Loucy (cell line): ENCODE measurements at regions not wholly inside any gene's neighbourhood (a gene's known extent, or its start where the extent isn't known, plus 50 kb on each side); places are given as distances from the start of the nearest gene placed in this dataset.

Source experiments
- H2AFZ ChIP-seq: fragments of 200-600 bp; sonication (generic); 2 replicates; pipeline ENCODE4 v1.6.0; 2016; ENCODE audit warnings: antibody characterized with exemption, mild to moderate bottlenecking, low read length, moderate library complexity
- H3F3A ChIP-seq: fragments of 200-600 bp; 2 replicates; pipeline ENCODE4 v1.6.0; 2016; ENCODE audit warnings: antibody characterized with exemption, low read depth, mild to moderate bottlenecking
- H3K27me3 ChIP-seq: fragments of 200-600 bp; sonication (generic); 2 replicates; pipeline ENCODE4 v1.6.1; 2014; ENCODE audit warnings: low read length, mild to moderate bottlenecking; ENCODE audit not compliant: insufficient read depth, poor library complexity, severe bottlenecking
- H3K36me3 ChIP-seq: fragments of 200-600 bp; sonication (generic); 2 replicates; pipeline ENCODE4 v1.6.1; 2016; ENCODE audit warnings: low read length; ENCODE audit not compliant: insufficient read depth
- H3K4me1 ChIP-seq: fragments of 200-600 bp; sonication (generic); 2 replicates; pipeline ENCODE4 v1.5.1; 2014; ENCODE audit warnings: low read length, mild to moderate bottlenecking; ENCODE audit not compliant: insufficient read depth, poor library complexity, severe bottlenecking
- H3K4me2 ChIP-seq: fragments of 200-600 bp; sonication (generic); 2 replicates; pipeline ENCODE4 v1.6.0; 2014; ENCODE audit warnings: antibody characterized with exemption, low read length, low read depth, mild to moderate bottlenecking; ENCODE audit not compliant: poor library complexity, severe bottlenecking
- H3K4me3 ChIP-seq: fragments of 200-600 bp; sonication (generic); 2 replicates; pipeline ENCODE4 v1.5.1; 2014; ENCODE audit warnings: low read length, mild to moderate bottlenecking, mixed read lengths; ENCODE audit not compliant: poor library complexity, severe bottlenecking
- H3K79me2 ChIP-seq: fragments of 200-600 bp; sonication (generic); 2 replicates; pipeline ENCODE4 v1.6.1; 2014; ENCODE audit warnings: low read length; ENCODE audit not compliant: insufficient read depth
- H3K9ac ChIP-seq: fragments of 200-600 bp; sonication (generic); 2 replicates; pipeline ENCODE4 v1.6.0; 2014; ENCODE audit warnings: mild to moderate bottlenecking, low read depth, low read length, moderate library complexity; ENCODE audit not compliant: poor library complexity, severe bottlenecking
- H3K9me2 ChIP-seq: fragments of 200-600 bp; sonication (generic); replicated peaks from 2 replicates; pipeline ENCODE4 v1.6.1; 2016; ENCODE audit warnings: low read depth, low read length, mixed read lengths
- H3K9me3 ChIP-seq: fragments of 200-600 bp; sonication (generic); 2 replicates; pipeline ENCODE4 v1.6.1; 2014; ENCODE audit warnings: mild to moderate bottlenecking, antibody characterized with exemption, low read length, low read depth; ENCODE audit not compliant: insufficient read depth
- H4K20me1 ChIP-seq: fragments of 200-600 bp; sonication (generic); 2 replicates; pipeline ENCODE4 v1.6.0; 2014; ENCODE audit warnings: antibody characterized with exemption, low read length, mild to moderate bottlenecking; ENCODE audit not compliant: insufficient read depth, poor library complexity, severe bottlenecking
- CTCF ChIP-seq: fragments of 200-600 bp; sonication (generic); conservative IDR thresholded peaks from 2 replicates; pipeline ENCODE4 v1.5.1; 2014; ENCODE audit warnings: mild to moderate bottlenecking, antibody characterized with exemption, low read length
- EZH2phosphoT487 ChIP-seq: fragments of 200-600 bp; IDR thresholded peaks from 2 replicates; pipeline ENCODE4 v1.6.1; 2018; ENCODE audit warnings: antibody characterized with exemption, mild to moderate bottlenecking, moderate library complexity, borderline replicate concordance

GRCh38 chr12:90366286-90366685 is 588.7 kb downstream of the CCER1 start:
- no peak overlapping the region for H3K9ac ChIP-seq
- H3K9me3 ChIP-seq = no peaks in the 10 kb centered on the region
- H3F3A ChIP-seq = no peaks in the 10 kb centered on the region
- H3K79me2 ChIP-seq = no peaks in the 10 kb centered on the region
- no peak overlapping the region for H3K4me3 ChIP-seq
- H3K4me2 ChIP-seq = no peak overlapping the region
- no peak overlapping the region for H2AFZ ChIP-seq
- no peaks in the 10 kb centered on the region for H4K20me1 ChIP-seq
- H3K27me3 ChIP-seq = no peaks in the 10 kb centered on the region
- no peaks in the 10 kb centered on the region for H3K4me1 ChIP-seq
- 0 out of 2 replicates have a peak, but pooled peaks cover 3% of the 10 kb centered on the region for H3K9me2 ChIP-seq
- H3K36me3 ChIP-seq = no peaks in the 10 kb centered on the region
- TF ChIP-seq CTCF = no peak
- no peak for TF ChIP-seq EZH2phosphoT487

DNA sequence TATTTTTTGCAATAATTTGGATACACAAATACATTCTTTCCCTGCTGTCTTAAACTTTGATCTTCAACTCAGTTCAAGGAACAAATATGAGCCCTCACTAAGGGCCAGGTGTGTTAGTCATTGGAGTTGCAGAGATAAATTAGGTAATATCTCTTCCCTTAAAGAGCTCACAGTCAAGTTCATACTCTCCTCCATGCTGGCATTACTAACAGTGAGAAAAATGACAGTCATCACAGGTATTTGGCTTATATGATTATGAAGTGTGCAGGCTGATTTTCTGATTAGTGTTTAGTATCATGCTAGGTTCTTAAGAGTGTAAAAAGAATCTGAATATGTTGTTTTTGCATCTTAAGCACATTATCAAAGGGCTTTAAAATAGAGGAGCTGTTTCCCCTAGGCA is 594.7 kb downstream of the CCER1 start:
- Histone ChIP-seq H4K20me1 (no peaks in the 10 kb centered on the region), H3K27me3 (no peaks in the 10 kb centered on the region), H3K4me1 (no peaks in the 10 kb centered on the region), H3K4me3 (no peak overlapping the region), H3F3A (no peaks in the 10 kb centered on the region), H3K4me2 (no peak overlapping the region), H3K36me3 (no peaks in the 10 kb centered on the region), H3K9me2 (no peaks in the 10 kb centered on the region), H2AFZ (no peak overlapping the region), H3K79me2 (no peaks in the 10 kb centered on the region), H3K9me3 (no peaks in the 10 kb centered on the region), H3K9ac (no peak overlapping the region)
- no peak for TF ChIP-seq CTCF
- no peak for TF ChIP-seq EZH2phosphoT487

DNA sequence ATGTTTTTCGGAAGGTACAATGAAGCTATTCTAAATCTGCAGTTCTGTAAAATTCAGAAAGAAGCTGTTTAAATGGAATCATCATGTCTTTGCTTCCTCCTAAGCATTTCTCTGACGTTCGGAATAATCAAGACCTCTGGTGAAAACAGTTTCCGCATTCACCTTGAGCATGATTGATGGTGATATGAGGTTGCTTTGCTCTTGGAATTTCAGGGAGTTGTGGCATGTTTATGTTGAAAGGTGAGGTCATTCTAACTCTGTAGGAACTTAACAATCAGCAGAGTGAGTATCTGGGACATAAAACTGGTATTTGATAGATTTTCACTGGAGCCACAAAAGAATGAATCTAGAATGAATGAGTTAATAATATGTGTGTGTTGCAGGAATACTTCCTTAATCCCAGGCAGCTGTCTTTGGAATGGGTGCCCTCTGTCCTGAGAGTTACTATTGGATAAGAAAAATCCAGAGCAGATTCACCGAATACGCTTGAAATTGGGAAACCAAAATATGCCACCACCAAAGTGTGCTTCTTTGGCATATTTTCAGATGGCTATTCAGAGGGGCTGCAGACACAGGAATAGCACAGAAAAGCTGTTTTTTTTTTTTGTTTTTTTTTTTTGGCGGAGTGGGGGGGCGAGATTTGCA is 599.1 kb downstream of the CCER1 start:
- H3K27me3 ChIP-seq = no peaks in the 10 kb centered on the region
- no peak for TF ChIP-seq CTCF
- TF ChIP-seq EZH2phosphoT487 = no peak
- no peaks in the 10 kb centered on the region for H3K9me2 ChIP-seq
- no peaks in the 10 kb centered on the region for H4K20me1 ChIP-seq
- H3K4me1 ChIP-seq = no peaks in the 10 kb centered on the region
- H3K9ac ChIP-seq = no peak overlapping the region
- no peaks in the 10 kb centered on the region for H3K79me2 ChIP-seq
- no peak overlapping the region for H3K4me3 ChIP-seq
- H3K36me3 ChIP-seq = no peaks in the 10 kb centered on the region
- no peaks in the 10 kb centered on the region for H3F3A ChIP-seq
- no peak overlapping the region for H3K4me2 ChIP-seq
- no peak overlapping the region for H2AFZ ChIP-seq
- H3K9me3 ChIP-seq = no peaks in the 10 kb centered on the region
